ENCODE measurements at regions not wholly inside any gene's neighbourhood (a gene's known extent, or its start where the extent isn't known, plus 50 kb on each side); places are given as distances from the start of the nearest gene placed in this dataset.

DNA sequence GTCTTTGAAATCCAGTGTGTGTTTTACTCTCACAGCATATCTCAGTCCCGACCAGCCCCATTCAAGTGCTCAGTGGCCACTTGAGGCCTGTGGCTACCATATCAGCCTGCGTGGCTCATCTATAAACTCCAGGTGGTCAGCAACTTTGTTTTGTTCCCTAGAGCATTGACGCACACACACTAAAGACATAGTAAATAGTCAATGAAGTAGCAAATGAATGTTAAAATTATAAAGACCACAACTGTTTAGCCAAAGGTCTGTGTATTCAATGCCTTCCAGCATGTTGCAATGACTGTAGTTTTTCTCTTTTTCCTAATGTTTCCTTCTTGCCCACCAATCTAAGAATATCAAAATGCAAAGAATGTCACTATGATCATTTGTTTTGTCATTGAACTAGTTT is 238.2 kb upstream of the ZNF217 start:
- no peak for DNase-seq (ENCODE audit: low read depth)
- H3K4me3 ChIP-seq (ENCODE audit: low read depth, low read length) = no peak overlapping the region
- TF ChIP-seq, protein P1, sequence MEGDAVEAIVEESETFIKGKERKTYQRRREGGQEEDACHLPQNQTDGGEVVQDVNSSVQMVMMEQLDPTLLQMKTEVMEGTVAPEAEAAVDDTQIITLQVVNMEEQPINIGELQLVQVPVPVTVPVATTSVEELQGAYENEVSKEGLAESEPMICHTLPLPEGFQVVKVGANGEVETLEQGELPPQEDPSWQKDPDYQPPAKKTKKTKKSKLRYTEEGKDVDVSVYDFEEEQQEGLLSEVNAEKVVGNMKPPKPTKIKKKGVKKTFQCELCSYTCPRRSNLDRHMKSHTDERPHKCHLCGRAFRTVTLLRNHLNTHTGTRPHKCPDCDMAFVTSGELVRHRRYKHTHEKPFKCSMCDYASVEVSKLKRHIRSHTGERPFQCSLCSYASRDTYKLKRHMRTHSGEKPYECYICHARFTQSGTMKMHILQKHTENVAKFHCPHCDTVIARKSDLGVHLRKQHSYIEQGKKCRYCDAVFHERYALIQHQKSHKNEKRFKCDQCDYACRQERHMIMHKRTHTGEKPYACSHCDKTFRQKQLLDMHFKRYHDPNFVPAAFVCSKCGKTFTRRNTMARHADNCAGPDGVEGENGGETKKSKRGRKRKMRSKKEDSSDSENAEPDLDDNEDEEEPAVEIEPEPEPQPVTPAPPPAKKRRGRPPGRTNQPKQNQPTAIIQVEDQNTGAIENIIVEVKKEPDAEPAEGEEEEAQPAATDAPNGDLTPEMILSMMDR (IDR thresholded peaks at IDR 0.05; ENCODE audit: insufficient read depth, low read depth, low read length) = no peak

DNA sequence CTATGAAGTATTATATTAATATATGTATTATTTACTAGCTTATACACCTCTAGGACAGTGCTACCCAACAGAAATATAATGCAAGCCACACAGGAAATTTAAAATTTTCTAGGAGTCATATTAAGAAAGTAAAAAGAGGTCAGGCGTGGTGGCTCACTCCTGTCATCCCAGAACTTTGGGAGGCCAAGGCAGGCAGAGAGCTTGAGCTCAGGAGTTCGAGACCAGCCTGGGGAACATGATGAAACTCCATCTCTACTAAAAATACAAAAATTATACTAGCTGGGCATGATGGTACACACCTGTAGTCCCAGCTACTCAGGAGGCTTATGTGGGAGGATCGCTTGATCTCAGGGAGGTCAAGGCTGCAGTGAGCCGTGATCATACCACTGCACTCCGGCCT is 237.6 kb upstream of the ZNF217 start:
- H3K4me3 ChIP-seq (ENCODE audit: low read depth, low read length) = no peak overlapping the region
- DNase-seq (ENCODE audit: low read depth) = no peak
- TF ChIP-seq, protein P1 (IDR thresholded peaks at IDR 0.05; ENCODE audit: insufficient read depth, low read depth, low read length) = no peak

DNA sequence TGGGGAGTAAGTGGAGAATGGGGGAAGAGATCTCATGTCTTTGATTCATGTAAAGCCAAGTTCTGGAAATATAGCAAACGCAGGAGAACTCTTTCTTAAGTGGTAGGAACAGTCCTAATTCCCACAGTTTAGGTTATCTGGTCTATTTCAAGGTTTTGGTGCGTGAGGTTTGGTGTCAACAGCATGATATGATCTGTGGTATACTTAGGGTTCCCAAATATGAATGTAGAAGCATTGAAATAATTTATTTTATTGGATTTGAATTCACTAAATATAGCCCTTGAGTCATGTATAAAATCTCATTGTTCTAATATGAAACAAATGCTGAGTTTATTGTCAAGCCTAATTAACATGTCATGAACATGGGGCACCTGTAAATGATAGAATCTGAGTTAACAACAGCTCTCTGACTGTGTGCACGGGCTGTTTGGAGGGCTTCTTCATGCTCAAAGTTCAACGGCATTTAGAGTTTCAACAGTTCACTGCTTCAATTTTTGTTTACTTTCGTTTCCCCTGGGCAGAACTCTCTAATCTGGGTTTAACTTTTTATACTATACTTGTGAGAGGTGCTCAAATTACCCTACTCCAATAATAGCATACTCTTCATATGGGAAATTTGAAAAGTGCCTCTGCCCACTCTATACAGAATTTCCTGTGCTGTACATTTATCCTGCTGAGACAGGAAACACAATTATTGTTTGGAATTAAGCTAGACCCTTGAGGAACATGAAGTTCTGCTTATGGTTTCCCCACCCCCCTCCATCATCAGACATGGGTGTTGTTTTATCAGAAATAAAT is 236.3 kb upstream of the ZNF217 start:
- peak; percentile 74 for DNase-seq (ENCODE audit: low read depth)
- TF ChIP-seq, protein P1 (IDR thresholded peaks at IDR 0.05; ENCODE audit: insufficient read depth, low read depth, low read length) = no peak

DNA sequence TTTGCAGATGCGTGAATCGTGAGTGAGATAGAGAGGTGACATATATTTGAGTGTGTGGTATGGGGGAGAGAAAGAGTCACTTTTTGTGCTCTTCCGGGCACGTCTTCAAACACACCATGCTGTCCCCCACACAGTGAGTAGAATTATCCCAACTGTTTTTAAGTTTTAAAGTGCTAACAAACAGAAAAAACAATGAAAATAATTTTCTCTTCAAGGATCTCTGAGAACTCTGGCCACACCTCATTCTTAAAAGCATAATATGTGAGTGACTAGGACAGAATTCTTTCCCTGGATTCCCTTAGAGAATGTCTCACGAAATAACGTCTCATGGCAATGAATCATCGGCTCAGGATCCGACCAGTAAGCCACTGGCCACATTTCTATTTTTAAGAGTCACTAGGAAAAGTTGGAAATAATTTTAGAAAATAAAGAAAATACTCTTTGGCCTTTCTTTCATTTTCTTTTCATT is 235.7 kb upstream of the ZNF217 start:
- H3K4me3 ChIP-seq (ENCODE audit: low read depth, low read length) = peak overlapping the region; percentile 45
- DNase-seq (ENCODE audit: low read depth) = peak; percentile 94
- TF ChIP-seq, protein P1 (IDR thresholded peaks at IDR 0.05; ENCODE audit: insufficient read depth, low read depth, low read length) = no peak

More for the DNA sequence above, 236.3 kb upstream of the ZNF217 start:
- peak overlapping the region; percentile 7 for H3K4me3 ChIP-seq (ENCODE audit: low read depth, low read length)

DNA sequence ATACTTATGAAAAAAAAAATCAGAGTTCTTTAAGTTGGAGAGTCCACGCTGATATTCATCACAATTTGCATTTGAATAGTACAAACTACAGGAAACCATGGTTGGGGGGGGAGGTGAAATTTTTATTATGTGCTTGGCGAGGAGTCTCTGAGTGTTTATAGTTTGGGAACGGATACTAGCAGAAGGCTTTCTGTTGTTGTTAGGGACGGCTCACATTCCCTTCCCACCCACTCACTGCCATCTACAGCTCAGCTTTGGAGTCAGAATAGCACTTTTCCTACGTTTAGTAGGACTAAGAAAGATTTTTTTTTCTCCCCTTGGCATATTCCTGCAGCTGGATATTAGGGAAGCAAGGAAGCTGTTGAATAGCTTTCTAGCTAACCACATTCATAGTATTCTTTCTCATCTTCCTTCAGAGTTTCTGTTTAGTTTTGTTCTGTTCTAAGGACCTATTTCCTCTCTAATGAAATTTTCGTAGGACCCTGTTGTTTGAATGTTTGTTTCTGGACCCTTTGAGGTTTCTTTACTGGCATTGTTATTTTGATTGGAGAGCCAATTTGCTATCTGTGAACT is 235.1 kb upstream of the ZNF217 start:
- DNase-seq (ENCODE audit: low read depth) = peak; percentile 93
- TF ChIP-seq, protein P1 (IDR thresholded peaks at IDR 0.05; ENCODE audit: insufficient read depth, low read depth, low read length) = peak; percentile 14
- H3K4me3 ChIP-seq (ENCODE audit: low read depth, low read length) = peak overlapping the region; percentile 45

GRCh38 chr20:53828088-53828681 is 234.5 kb upstream of the ZNF217 start:
- peak; percentile 98 for DNase-seq (ENCODE audit: low read depth)
- TF ChIP-seq, protein P1 (IDR thresholded peaks at IDR 0.05; ENCODE audit: insufficient read depth, low read depth, low read length) = no peak
- peak overlapping the region; percentile 45 for H3K4me3 ChIP-seq (ENCODE audit: low read depth, low read length)

All from fibroblast of villous mesenchyme (primary cell).